ENCODE measurements at regions not wholly inside any gene's neighbourhood (a gene's known extent, or its start where the extent isn't known, plus 50 kb on each side); places are given as distances from the start of the nearest gene placed in this dataset.

DNA sequence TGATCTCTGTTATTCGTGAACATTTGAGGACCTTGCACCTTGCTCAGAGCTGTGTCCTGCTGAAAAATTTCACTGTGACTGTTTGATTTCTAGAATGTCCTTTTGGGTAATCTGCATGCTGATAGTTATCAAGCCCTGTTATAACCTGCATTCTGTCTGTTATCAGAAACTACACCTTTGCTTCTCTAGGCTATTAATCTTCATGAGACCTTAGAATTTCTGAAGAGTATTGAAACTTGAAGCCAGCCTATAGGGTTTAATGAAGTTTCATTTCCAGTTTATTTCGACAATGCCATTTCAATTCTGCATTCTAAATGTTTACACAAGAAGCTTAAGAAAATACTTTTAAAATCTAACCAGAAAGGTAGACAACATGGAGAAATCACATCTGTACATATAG lies 856.2 kb downstream of the SORCS1 start:
- Histone ChIP-seq H3K36me3 (ENCODE audit: control insufficient read depth, insufficient read depth, low read length) (no peaks in the 10 kb centered on the region), H3K27me3 (ENCODE audit: control insufficient read depth, insufficient read depth, low read length) (no peaks in the 10 kb centered on the region), H3K4me3 (ENCODE audit: low read depth, low read length) (no peak overlapping the region)
- DNase-seq (ENCODE audit: low read depth): no peak
- TF ChIP-seq, protein P1, sequence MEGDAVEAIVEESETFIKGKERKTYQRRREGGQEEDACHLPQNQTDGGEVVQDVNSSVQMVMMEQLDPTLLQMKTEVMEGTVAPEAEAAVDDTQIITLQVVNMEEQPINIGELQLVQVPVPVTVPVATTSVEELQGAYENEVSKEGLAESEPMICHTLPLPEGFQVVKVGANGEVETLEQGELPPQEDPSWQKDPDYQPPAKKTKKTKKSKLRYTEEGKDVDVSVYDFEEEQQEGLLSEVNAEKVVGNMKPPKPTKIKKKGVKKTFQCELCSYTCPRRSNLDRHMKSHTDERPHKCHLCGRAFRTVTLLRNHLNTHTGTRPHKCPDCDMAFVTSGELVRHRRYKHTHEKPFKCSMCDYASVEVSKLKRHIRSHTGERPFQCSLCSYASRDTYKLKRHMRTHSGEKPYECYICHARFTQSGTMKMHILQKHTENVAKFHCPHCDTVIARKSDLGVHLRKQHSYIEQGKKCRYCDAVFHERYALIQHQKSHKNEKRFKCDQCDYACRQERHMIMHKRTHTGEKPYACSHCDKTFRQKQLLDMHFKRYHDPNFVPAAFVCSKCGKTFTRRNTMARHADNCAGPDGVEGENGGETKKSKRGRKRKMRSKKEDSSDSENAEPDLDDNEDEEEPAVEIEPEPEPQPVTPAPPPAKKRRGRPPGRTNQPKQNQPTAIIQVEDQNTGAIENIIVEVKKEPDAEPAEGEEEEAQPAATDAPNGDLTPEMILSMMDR (IDR thresholded peaks at IDR 0.05; ENCODE audit: insufficient read depth, low read length, poor library complexity, severe bottlenecking): no peak

DNA sequence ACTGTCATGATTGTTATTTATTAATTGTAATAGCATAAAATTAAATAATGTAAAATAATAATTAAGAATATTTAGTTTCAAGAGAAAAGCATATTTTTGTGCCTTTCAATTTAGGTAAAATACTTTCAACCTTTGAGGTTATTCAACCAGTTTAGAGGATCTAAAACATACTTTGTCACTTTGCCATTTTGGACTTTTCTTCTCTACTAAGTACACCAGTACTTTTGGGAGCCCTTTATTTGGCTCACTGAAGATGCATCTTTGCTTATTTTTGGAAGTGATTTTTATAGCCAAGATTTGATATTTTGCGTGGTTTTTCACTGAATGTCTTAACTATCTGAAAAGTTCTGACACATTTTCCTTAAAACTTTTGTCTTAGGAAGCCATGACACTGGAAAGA lies 860.5 kb downstream of the SORCS1 start:
- Histone ChIP-seq H3K27me3 (ENCODE audit: control insufficient read depth, insufficient read depth, low read length) (no peaks in the 10 kb centered on the region), H3K4me3 (ENCODE audit: low read depth, low read length) (no peak overlapping the region), H3K36me3 (ENCODE audit: control insufficient read depth, insufficient read depth, low read length) (no peaks in the 10 kb centered on the region)
- TF ChIP-seq, protein P1 (IDR thresholded peaks at IDR 0.05; ENCODE audit: insufficient read depth, low read length, poor library complexity, severe bottlenecking): no peak
- no peak for DNase-seq (ENCODE audit: low read depth)

DNA sequence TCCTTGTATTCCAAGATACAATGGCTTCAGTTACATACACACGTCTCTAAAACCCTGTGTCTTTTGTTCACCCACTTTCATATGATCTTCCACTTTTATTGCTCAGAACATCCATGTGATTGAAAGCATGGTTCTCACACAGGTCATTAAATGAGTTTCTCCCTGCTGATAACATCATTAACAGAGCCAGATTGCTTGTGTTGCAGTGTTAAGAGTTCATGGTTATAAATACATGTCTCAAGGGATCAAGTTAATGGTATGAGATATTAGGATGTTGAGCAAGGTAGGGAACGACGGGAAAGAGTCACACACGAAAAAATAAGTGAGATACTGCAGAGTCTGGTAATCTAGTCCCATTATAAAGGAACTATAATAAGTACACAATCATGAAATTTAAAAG lies 861.5 kb downstream of the SORCS1 start:
- Histone ChIP-seq H3K36me3 (ENCODE audit: control insufficient read depth, insufficient read depth, low read length) (no peaks in the 10 kb centered on the region), H3K27me3 (ENCODE audit: control insufficient read depth, insufficient read depth, low read length) (no peaks in the 10 kb centered on the region), H3K4me3 (ENCODE audit: low read depth, low read length) (no peak overlapping the region)
- TF ChIP-seq, protein P1 (IDR thresholded peaks at IDR 0.05; ENCODE audit: insufficient read depth, low read length, poor library complexity, severe bottlenecking): no peak
- no peak for DNase-seq (ENCODE audit: low read depth)

DNA sequence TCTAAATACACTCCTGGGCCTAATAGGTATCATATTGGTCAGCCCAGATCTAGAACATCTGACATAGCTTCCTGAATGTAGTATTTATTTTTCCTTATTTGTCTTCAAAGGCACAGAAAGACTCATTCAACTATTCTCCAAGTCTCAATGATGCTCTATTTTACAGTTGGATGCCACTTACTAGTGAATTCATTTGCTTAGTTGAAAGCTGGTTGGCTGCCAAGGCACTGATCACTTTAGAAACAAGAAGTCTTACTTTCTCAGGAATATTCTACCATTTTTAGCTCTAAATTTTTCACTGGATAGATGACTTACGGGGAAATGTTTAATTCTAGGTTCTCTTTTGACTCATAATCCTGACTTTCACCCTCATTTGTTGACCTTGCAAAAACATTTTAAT lies 863.4 kb downstream of the SORCS1 start:
- DNase-seq (ENCODE audit: low read depth): no peak
- no peak overlapping the region for H3K4me3 ChIP-seq (ENCODE audit: low read depth, low read length)
- H3K27me3 ChIP-seq (ENCODE audit: control insufficient read depth, insufficient read depth, low read length): no peaks in the 10 kb centered on the region
- TF ChIP-seq, protein P1 (IDR thresholded peaks at IDR 0.05; ENCODE audit: insufficient read depth, low read length, poor library complexity, severe bottlenecking): no peak
- H3K36me3 ChIP-seq (ENCODE audit: control insufficient read depth, insufficient read depth, low read length): no peaks in the 10 kb centered on the region

DNA sequence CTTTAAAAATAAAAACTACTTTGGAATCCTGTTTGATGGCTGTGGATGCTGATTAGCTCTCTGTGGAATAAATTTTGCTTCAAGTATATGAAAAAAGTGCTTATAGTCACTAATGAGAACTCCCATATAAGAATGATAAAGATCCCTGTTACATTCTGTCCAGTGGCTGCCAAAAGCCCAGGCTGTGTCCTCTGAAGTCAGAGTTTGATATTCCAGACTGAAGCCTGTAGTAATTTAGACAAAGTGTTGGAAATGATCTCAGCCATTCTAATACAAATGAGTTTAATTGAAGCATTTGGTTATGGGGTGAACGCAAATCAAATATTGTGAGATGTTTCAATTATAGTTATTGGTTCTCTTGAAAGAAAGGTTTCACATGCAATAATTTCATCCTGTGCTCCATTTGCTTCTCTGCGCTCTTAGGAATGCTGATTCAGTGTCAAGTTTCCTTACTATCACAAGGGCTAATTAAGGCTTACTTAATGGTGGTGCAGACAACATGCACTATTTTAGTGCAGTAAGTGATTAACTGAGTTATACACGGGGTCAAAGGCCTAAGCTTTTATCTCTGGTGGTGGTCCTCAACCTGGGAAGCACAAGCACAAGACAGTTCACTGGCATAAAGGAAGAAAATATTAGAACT lies 867.6 kb downstream of the SORCS1 start:
- no peak overlapping the region for H3K4me3 ChIP-seq (ENCODE audit: low read depth, low read length)
- DNase-seq (ENCODE audit: low read depth): no peak
- TF ChIP-seq, protein P1 (IDR thresholded peaks at IDR 0.05; ENCODE audit: insufficient read depth, low read length, poor library complexity, severe bottlenecking): no peak
- no peaks in the 10 kb centered on the region for H3K27me3 ChIP-seq (ENCODE audit: control insufficient read depth, insufficient read depth, low read length)
- no peaks in the 10 kb centered on the region for H3K36me3 ChIP-seq (ENCODE audit: control insufficient read depth, insufficient read depth, low read length)
